ENCODE measurements at regions not wholly inside any gene's neighbourhood (a gene's known extent, or its start where the extent isn't known, plus 50 kb on each side); places are given as distances from the start of the nearest gene placed in this dataset.
"Not testable (repeated sequence)": the region's sequence is repeated elsewhere in the genome, so short reads cannot be mapped to it uniquely, and the experiment has no call there.

- DNase-seq, result no peak
Observed at GRCh38 chr16:77076839-77077238, 114.2 kb upstream of the MON1B start.

GRCh38 chr16:77077256-77077922 lies 113.6 kb upstream of the MON1B start:
- no peak for DNase-seq

GRCh38 chr16:77085981-77086380 lies 105.0 kb upstream of the MON1B start:
- no peak for DNase-seq

GRCh38 chr16:77090062-77090461 lies 100.9 kb upstream of the MON1B start:
- no peak for DNase-seq

GRCh38 chr16:77093309-77093708 lies 97.7 kb upstream of the MON1B start:
- DNase-seq, result no peak

GRCh38 chr16:77093999-77094398 lies 97.0 kb upstream of the MON1B start:
- no peak for DNase-seq

GRCh38 chr16:77111056-77111565 lies 79.9 kb upstream of the MON1B start:
- DNase-seq, result no peak

GRCh38 chr16:77112746-77113145 lies 78.2 kb upstream of the MON1B start:
- DNase-seq, result no peak

- no peak for DNase-seq
Observed at GRCh38 chr16:77113835-77114234, 77.2 kb upstream of the MON1B start.

GRCh38 chr16:77114361-77114760 lies 76.6 kb upstream of the MON1B start:
- DNase-seq, result not testable (repeated sequence)

GRCh38 chr16:77116856-77117255 lies 74.1 kb upstream of the MON1B start:
- DNase-seq, result no peak

- DNase-seq, result no peak
Observed at GRCh38 chr16:77117707-77118106, 73.3 kb upstream of the MON1B start.

- no peak for DNase-seq
Observed at GRCh38 chr16:77131398-77131797, 59.6 kb upstream of the MON1B start.

- DNase-seq, result no peak
Observed at GRCh38 chr16:77132051-77132618, 58.9 kb upstream of the MON1B start.

GRCh38 chr16:77133706-77134105 lies 57.3 kb upstream of the MON1B start:
- DNase-seq, result no peak

- no peak for DNase-seq
Observed at GRCh38 chr16:77137045-77137444, 53.9 kb upstream of the MON1B start.

Data from CD4-positive, alpha-beta T cell treated with Interleukin-4 for 4 hours (primary cell).